T-cell (primary cell): ENCODE measurements at regions not wholly inside any gene's neighbourhood (a gene's known extent, or its start where the extent isn't known, plus 50 kb on each side); places are given as distances from the start of the nearest gene placed in this dataset.

ENCODE experiments used
- ATAC-seq, 4 experiments: fragments of 200-7000 bp in 3 of 4; fragments of 150-1000 bp in 1 of 4; cut with Tn5 transposase; replicated peaks in 1 of 4; 1 replicate in 3 of 4; 2 replicates in 1 of 4; pipeline ENCODE4 v1.10.0; 2021; ENCODE audit warnings: moderate library complexity in 3 of 4, mild to moderate bottlenecking in 2 of 4, moderate number of reproducible peaks in 1 of 4
- CTCF ChIA-PET, 2 donors: fragments of 300-600 bp; sonication (Branson Sonifier 250); formaldehyde crosslinking; loops; one replicate each; lab custom pipeline; 2022; ENCODE audit warnings: antibody characterized with exemption in 2 of 2; lab: Charles Lee
- POLR2A ChIA-PET, 2 donors: fragments of 300-600 bp; sonication (Branson Sonifier 250); formaldehyde crosslinking; loops; one replicate each; lab custom pipeline; 2022; ENCODE audit warnings: antibody characterized with exemption in 2 of 2; lab: Charles Lee
- DNase-seq, 35 experiments: peaks; one replicate each; pipeline versions ENCODE4 v3.0.0 to v3.0.0-alpha.2; 2013 to 2023
- H3K27ac ChIP-seq: one replicate; pipeline ENCODE4 v1.5.1; 2013; ENCODE audit warnings: low read length
- H3K27me3 ChIP-seq, 2 experiments: replicated peaks in 1 of 2; 1 replicate in 1 of 2; 2 replicates in 1 of 2; pipeline versions ENCODE4 v1.6.1 to v1.7.0; 2013; ENCODE audit warnings: low read length in 1 of 2, mixed read lengths in 1 of 2; ENCODE audit not compliant: control insufficient read depth in 2 of 2, insufficient read depth in 2 of 2; ENCODE audit errors: extremely low read depth in 1 of 2
- H3K36me3 ChIP-seq, 2 donors: 1 replicate in 1 of 2; 2 replicates in 1 of 2; pipeline versions ENCODE4 v1.6.1 to v1.7.0; 2013; ENCODE audit warnings: low read length in 1 of 2; ENCODE audit not compliant: control insufficient read depth in 2 of 2, insufficient read depth in 1 of 2; ENCODE audit errors: extremely low read depth in 1 of 2
- H3K4me1 ChIP-seq, 2 experiments: 1 replicate in 1 of 2; 2 replicates in 1 of 2; pipeline versions ENCODE4 v1.6.1 to v1.7.0; 2013; ENCODE audit warnings: low read length in 2 of 2, mixed read lengths in 1 of 2; ENCODE audit not compliant: insufficient read depth in 2 of 2, control insufficient read depth in 1 of 2; ENCODE audit errors: extremely low read depth in 1 of 2
- H3K4me3 ChIP-seq, 2 donors: 1 replicate in 1 of 2; 2 replicates in 1 of 2; pipeline versions ENCODE4 v1.5.1 to v1.7.0; 2013; ENCODE audit warnings: mild to moderate bottlenecking in 2 of 2, low read length in 1 of 2, moderate library complexity in 1 of 2; ENCODE audit not compliant: control insufficient read depth in 1 of 2; ENCODE audit errors: extremely low read depth in 1 of 2
- H3K9me3 ChIP-seq: 2 replicates; pipeline ENCODE4 v1.7.0; 2013
- H3K27ac Mint-ChIP-seq, 2 donors: one replicate each; pipeline ENCODE4 v1.8.0; 2020 to 2021; ENCODE audit warnings: mild to moderate bottlenecking in 2 of 2, mixed read lengths in 2 of 2
- H3K27me3 Mint-ChIP-seq, 2 donors: one replicate each; pipeline ENCODE4 v1.8.0; 2021 to 2022; ENCODE audit warnings: mixed read lengths in 2 of 2
- H3K36me3 Mint-ChIP-seq: one replicate; pipeline ENCODE4 v1.8.0; 2021; ENCODE audit warnings: mixed read lengths
- H3K4me1 Mint-ChIP-seq, 3 donors: one replicate each; pipeline ENCODE4 v1.8.0; 2020 to 2022; ENCODE audit warnings: mixed read lengths in 3 of 3, mild to moderate bottlenecking in 1 of 3
- H3K4me3 Mint-ChIP-seq, 3 donors: one replicate each; pipeline ENCODE4 v1.8.0; 2020 to 2022; ENCODE audit warnings: mild to moderate bottlenecking in 3 of 3, mixed read lengths in 3 of 3, moderate library complexity in 3 of 3
- H3K9me3 Mint-ChIP-seq, 3 donors: one replicate each; pipeline ENCODE4 v1.8.0; 2020 to 2022; ENCODE audit warnings: mixed read lengths in 3 of 3
- WGBS: methylation state at CpG from one replicate; pipeline ENCODE4 v1.1.5; 2013; ENCODE audit warnings: missing lambda C conversion rate; ENCODE audit not compliant: insufficient coverage; 5-methylcytosine and 5-hydroxymethylcytosine counted together

- no peak for ATAC-seq
- WGBS, result 71% methylated on average over 10 of the region's 18 CpGs
- H3K36me3 Mint-ChIP-seq, result no peaks in the 10 kb centered on the region
Observed at GRCh38 chr2:16125614-16126516, 185.5 kb downstream of the MYCN start.

GRCh38 chr2:16124881-16125613, 184.7 kb downstream of the MYCN start:
- no peak overlapping the region for H3K27ac Mint-ChIP-seq
- POLR2A ChIA-PET, result no interaction called here
- no peak for ATAC-seq
- peaks cover 0 to 9% (median 7%) of the 10 kb centered on the region in 3 donors for H3K9me3 Mint-ChIP-seq
- 48% methylated on average over 3 of the region's 8 CpGs for WGBS
- H3K27me3 Mint-ChIP-seq, result peaks cover 0 to 3% of the 10 kb centered on the region in 2 donors
- H3K36me3 Mint-ChIP-seq, result no peaks in the 10 kb centered on the region
- Histone ChIP-seq H3K4me3 (no peak overlapping the region), H3K4me1 (no peaks in the 10 kb centered on the region), H3K27me3 (peaks cover 0 to 6% of the 10 kb centered on the region in 2 experiments), H3K9me3 (no peaks in the 10 kb centered on the region), H3K36me3 (no peaks in the 10 kb centered on the region), H3K27ac (no peak overlapping the region)
- no peaks in the 10 kb centered on the region for H3K4me1 Mint-ChIP-seq
- CTCF ChIA-PET, result no interaction called here
- H3K4me3 Mint-ChIP-seq, result no peak overlapping the region
- no peak for DNase-seq

More at GRCh38 chr2:16125614-16126516, 185.5 kb downstream of the MYCN start:
- H3K27me3 ChIP-seq, result peaks cover 0 to 6% of the 10 kb centered on the region in 2 experiments
- H3K9me3 Mint-ChIP-seq, result peaks cover 0 to 9% (median 7%) of the 10 kb centered on the region in 3 donors
- POLR2A ChIA-PET, result no interaction called here
- DNase-seq, result no peak
- H3K27ac Mint-ChIP-seq, result no peak overlapping the region
- H3K4me3 ChIP-seq, result no peak overlapping the region
- no peak overlapping the region for H3K4me3 Mint-ChIP-seq
- no peaks in the 10 kb centered on the region for H3K4me1 ChIP-seq
- H3K27ac ChIP-seq, result no peak overlapping the region
- peaks cover 0 to 3% of the 10 kb centered on the region in 2 donors for H3K27me3 Mint-ChIP-seq
- H3K4me1 Mint-ChIP-seq, result no peaks in the 10 kb centered on the region
- CTCF ChIA-PET, result no interaction called here
- H3K9me3 ChIP-seq, result no peaks in the 10 kb centered on the region
- no peaks in the 10 kb centered on the region for H3K36me3 ChIP-seq

DNA sequence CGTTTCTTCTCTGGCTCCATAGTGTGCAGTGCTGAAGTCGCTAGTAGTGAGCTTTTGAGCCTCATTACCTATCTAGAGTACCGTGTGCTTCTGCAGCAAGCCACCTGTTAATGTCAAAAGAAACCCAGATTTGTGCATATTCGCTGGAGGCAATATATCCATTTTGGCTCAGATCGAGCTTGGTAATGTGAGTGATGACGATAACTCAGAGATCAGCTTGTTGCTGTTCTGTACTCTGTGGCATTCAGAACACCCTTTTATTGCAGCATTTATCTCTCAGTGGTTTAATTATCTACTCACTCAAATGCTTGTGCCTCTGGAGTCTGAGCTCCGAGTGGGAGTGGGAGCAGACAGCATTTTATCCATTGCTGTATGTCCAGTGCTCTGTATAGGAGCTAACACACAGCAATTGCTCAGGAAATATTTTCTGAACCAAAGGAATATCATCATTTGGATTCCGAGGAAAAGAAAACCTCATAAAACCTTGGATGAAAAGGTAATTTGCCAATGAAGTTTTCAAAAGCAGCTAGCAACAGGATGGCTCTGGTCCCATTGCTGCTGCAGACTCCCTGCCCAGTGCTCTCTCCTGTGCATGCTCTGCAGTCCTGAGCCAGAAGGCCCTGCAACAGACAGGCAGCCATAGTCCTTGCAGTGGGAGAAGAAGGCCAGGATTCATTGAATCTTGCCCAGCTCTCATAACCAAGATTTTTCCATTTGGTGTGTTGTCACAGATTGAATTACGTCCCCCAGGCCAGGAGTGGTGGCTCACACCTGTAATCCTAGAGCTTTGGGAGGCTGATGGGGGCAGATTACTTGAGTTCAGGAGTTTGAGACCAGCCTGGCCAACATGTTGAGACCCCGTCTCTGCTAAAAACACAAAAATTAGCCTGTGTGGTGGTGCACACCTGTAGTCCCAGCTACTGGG, 183.8 kb downstream of the MYCN start:
- Mint-ChIP-seq H3K4me1 (no peaks in the 10 kb centered on the region), H3K27ac (no peak overlapping the region), H3K9me3 (peaks cover 0 to 9% (median 7%) of the 10 kb centered on the region in 3 donors), H3K36me3 (no peaks in the 10 kb centered on the region), H3K4me3 (no peak overlapping the region), H3K27me3 (peaks cover 0 to 3% of the 10 kb centered on the region in 2 donors)
- peaks cover 0 to 6% of the 10 kb centered on the region in 2 experiments for H3K27me3 ChIP-seq
- H3K9me3 ChIP-seq, result no peaks in the 10 kb centered on the region
- ChIA-PET POLR2A (no interaction called here), CTCF (no interaction called here)
- WGBS, result 80% methylated on average over 5 of the region's 10 CpGs
- DNase-seq (no peak), ATAC-seq (no peak)
- no peaks in the 10 kb centered on the region for H3K36me3 ChIP-seq
- H3K4me1 ChIP-seq, result no peaks in the 10 kb centered on the region
- H3K4me3 ChIP-seq, result no peak overlapping the region
- H3K27ac ChIP-seq, result no peak overlapping the region

GRCh38 chr2:16123421-16123820, 183.1 kb downstream of the MYCN start:
- ATAC-seq, result no peak
- peaks cover 0 to 6% of the 10 kb centered on the region in 2 experiments for H3K27me3 ChIP-seq
- no peak overlapping the region for H3K4me3 Mint-ChIP-seq
- no peaks in the 10 kb centered on the region for H3K36me3 Mint-ChIP-seq
- peaks cover 0 to 9% (median 7%) of the 10 kb centered on the region in 3 donors for H3K9me3 Mint-ChIP-seq
- POLR2A ChIA-PET, result no interaction called here
- no peak overlapping the region for H3K4me3 ChIP-seq
- peak in 1 of 35 experiments; percentile 32 for DNase-seq
- H3K36me3 ChIP-seq, result no peaks in the 10 kb centered on the region
- H3K9me3 ChIP-seq, result no peaks in the 10 kb centered on the region
- H3K27ac ChIP-seq, result no peak overlapping the region
- no peaks in the 10 kb centered on the region for H3K4me1 Mint-ChIP-seq
- no peaks in the 10 kb centered on the region for H3K4me1 ChIP-seq
- 94% methylated on average over 2 of the region's 8 CpGs for WGBS
- peaks cover 0 to 3% of the 10 kb centered on the region in 2 donors for H3K27me3 Mint-ChIP-seq
- CTCF ChIA-PET, result no interaction called here
- no peak overlapping the region for H3K27ac Mint-ChIP-seq

GRCh38 chr2:16122556-16122955, 182.2 kb downstream of the MYCN start:
- Mint-ChIP-seq H3K27me3 (peaks cover 0 to 3% of the 10 kb centered on the region in 2 donors), H3K9me3 (peaks cover 0 to 9% (median 7%) of the 10 kb centered on the region in 3 donors), H3K4me1 (no peaks in the 10 kb centered on the region), H3K4me3 (no peak overlapping the region), H3K36me3 (no peaks in the 10 kb centered on the region), H3K27ac (no peak overlapping the region)
- Histone ChIP-seq H3K27ac (no peak overlapping the region), H3K27me3 (peaks cover 0 to 6% of the 10 kb centered on the region in 2 experiments), H3K4me1 (no peaks in the 10 kb centered on the region), H3K9me3 (no peaks in the 10 kb centered on the region), H3K4me3 (no peak overlapping the region), H3K36me3 (no peaks in the 10 kb centered on the region)
- no peak for DNase-seq
- 100% methylated on average over 3 of the region's 4 CpGs for WGBS
- ChIA-PET POLR2A (no interaction called here), CTCF (no interaction called here)
- ATAC-seq, result no peak

DNA sequence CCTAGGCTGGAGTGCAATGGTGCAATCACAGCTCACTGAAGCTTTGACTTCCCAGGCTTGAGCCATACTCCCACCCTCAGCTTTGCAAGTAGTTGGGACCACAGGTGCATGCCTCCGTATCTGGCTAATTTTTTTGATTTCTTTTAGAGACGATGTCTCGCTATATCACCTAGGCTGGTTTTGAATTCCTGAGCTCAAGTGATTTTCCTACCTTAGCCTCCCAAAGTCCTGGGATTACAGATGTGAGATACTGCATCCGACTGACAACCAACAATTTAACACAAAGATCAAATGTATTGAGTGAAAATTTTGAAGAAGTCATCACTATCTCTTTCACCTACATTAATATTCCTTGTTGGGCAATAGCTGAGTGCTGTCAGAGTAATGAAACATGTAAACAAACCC, 181.6 kb downstream of the MYCN start:
- Mint-ChIP-seq H3K36me3 (no peaks in the 10 kb centered on the region), H3K4me3 (no peak overlapping the region), H3K27me3 (peaks cover 0 to 3% of the 10 kb centered on the region in 2 donors), H3K4me1 (no peaks in the 10 kb centered on the region), H3K27ac (no peak overlapping the region), H3K9me3 (peaks cover 0 to 9% (median 7%) of the 10 kb centered on the region in 3 donors)
- H3K36me3 ChIP-seq, result no peaks in the 10 kb centered on the region
- WGBS, result 100% methylated on average over 3 of the region's 4 CpGs
- no peak overlapping the region for H3K4me3 ChIP-seq
- H3K27me3 ChIP-seq, result peaks cover 0 to 6% of the 10 kb centered on the region in 2 experiments
- no peaks in the 10 kb centered on the region for H3K4me1 ChIP-seq
- no peaks in the 10 kb centered on the region for H3K9me3 ChIP-seq
- ChIA-PET CTCF (no interaction called here), POLR2A (no interaction called here)
- ATAC-seq (no peak), DNase-seq (no peak)
- no peak overlapping the region for H3K27ac ChIP-seq
